ENCODE measurements at regions not wholly inside any gene's neighbourhood (a gene's known extent, or its start where the extent isn't known, plus 50 kb on each side); places are given as distances from the start of the nearest gene placed in this dataset.
A peak's percentile ranks its signal among the peaks of the same experiment; 100 is the strongest.
"Not testable (repeated sequence)": the region's sequence is repeated elsewhere in the genome, so short reads cannot be mapped to it uniquely, and the experiment has no call there.

- intact Hi-C loops (cut with DNase I; ENCODE audit: low total_unique reads); H3K9me3 ChIP-seq; H3K27me3 ChIP-seq; in situ Hi-C loops (cut with MboI; ENCODE audit: low pct_ligation_motif_present in 1 of 4, low pct_unique_long_range_greater_than_20kb in 1 of 4, low sequenced_read_pairs in 3 of 4); DNase-seq; H3K36me3 ChIP-seq; H3K4me1 ChIP-seq; H3K4me3 ChIP-seq: not testable (repeated sequence)
- 55% methylated on average over 3 of the region's 6 CpGs; no CpG with 5 or more reads in 1 of the 2 donors for WGBS, 2 donors (ENCODE audit: low coverage in 1 of 2)
- peak overlapping the region in 2 of 4 donors; percentile 53 to 63 for H3K27ac ChIP-seq
Observed at GRCh38 chr2:87499860-87500259, 248.0 kb upstream of the PLGLB2 start.

GRCh38 chr2:87500421-87500820, 247.5 kb upstream of the PLGLB2 start:
- H3K4me1 ChIP-seq; H3K36me3 ChIP-seq; DNase-seq; H3K4me3 ChIP-seq; intact Hi-C loops (cut with DNase I; ENCODE audit: low total_unique reads); in situ Hi-C loops (cut with MboI; ENCODE audit: low pct_ligation_motif_present in 1 of 4, low pct_unique_long_range_greater_than_20kb in 1 of 4, low sequenced_read_pairs in 3 of 4); H3K27me3 ChIP-seq; H3K9me3 ChIP-seq: not testable (repeated sequence)
- peak overlapping the region; percentile 12 to 63 (median 46) for H3K27ac ChIP-seq

- H3K27me3 ChIP-seq; in situ Hi-C loops (cut with MboI; ENCODE audit: low pct_ligation_motif_present in 1 of 4, low pct_unique_long_range_greater_than_20kb in 1 of 4, low sequenced_read_pairs in 3 of 4); intact Hi-C loops (cut with DNase I; ENCODE audit: low total_unique reads); H3K36me3 ChIP-seq; H3K4me1 ChIP-seq; H3K9me3 ChIP-seq; DNase-seq; H3K4me3 ChIP-seq: not testable (repeated sequence)
- WGBS, 2 donors (ENCODE audit: low coverage in 1 of 2), result 92% methylated on average over 8 of the region's 11 CpGs; no CpG with 5 or more reads in 1 of the 2 donors
- peak overlapping the region in 3 of 4 donors; percentile 12 to 53 (median 39) for H3K27ac ChIP-seq
Observed at GRCh38 chr2:87500951-87501350, 246.9 kb upstream of the PLGLB2 start.

GRCh38 chr2:87502948-87503347, 244.9 kb upstream of the PLGLB2 start:
- in situ Hi-C loops (cut with MboI; ENCODE audit: low pct_ligation_motif_present in 1 of 4, low pct_unique_long_range_greater_than_20kb in 1 of 4, low sequenced_read_pairs in 3 of 4); H3K27ac ChIP-seq; H3K4me3 ChIP-seq; DNase-seq; H3K9me3 ChIP-seq; H3K27me3 ChIP-seq; H3K36me3 ChIP-seq; intact Hi-C loops (cut with DNase I; ENCODE audit: low total_unique reads); H3K4me1 ChIP-seq: not testable (repeated sequence)
- WGBS, 2 donors (ENCODE audit: low coverage in 1 of 2), result 60% methylated on average over 3 of the region's 5 CpGs; no CpG with 5 or more reads in 1 of the 2 donors

- H3K27ac ChIP-seq; intact Hi-C loops (cut with DNase I; ENCODE audit: low total_unique reads); DNase-seq; H3K36me3 ChIP-seq; H3K4me3 ChIP-seq; H3K4me1 ChIP-seq; H3K9me3 ChIP-seq; H3K27me3 ChIP-seq; in situ Hi-C loops (cut with MboI; ENCODE audit: low pct_ligation_motif_present in 1 of 4, low pct_unique_long_range_greater_than_20kb in 1 of 4, low sequenced_read_pairs in 3 of 4): not testable (repeated sequence)
- WGBS, 2 donors (ENCODE audit: low coverage in 1 of 2), result no CpG with 5 or more reads among the region's 3 CpGs
Observed at GRCh38 chr2:87505239-87505638, 242.6 kb upstream of the PLGLB2 start.

GRCh38 chr2:87505909-87506308, 242.0 kb upstream of the PLGLB2 start:
- H3K9me3 ChIP-seq; H3K4me3 ChIP-seq; H3K27me3 ChIP-seq; H3K27ac ChIP-seq; H3K36me3 ChIP-seq; H3K4me1 ChIP-seq; in situ Hi-C loops (cut with MboI; ENCODE audit: low pct_ligation_motif_present in 1 of 4, low pct_unique_long_range_greater_than_20kb in 1 of 4, low sequenced_read_pairs in 3 of 4); DNase-seq; intact Hi-C loops (cut with DNase I; ENCODE audit: low total_unique reads): not testable (repeated sequence)
- WGBS, 2 donors (ENCODE audit: low coverage in 1 of 2), result no CpG with 5 or more reads among the region's 3 CpGs

GRCh38 chr2:87507378-87508348, 240.2 kb upstream of the PLGLB2 start:
- H3K36me3 ChIP-seq; H3K4me1 ChIP-seq; DNase-seq; H3K27me3 ChIP-seq; in situ Hi-C loops (cut with MboI; ENCODE audit: low pct_ligation_motif_present in 1 of 4, low pct_unique_long_range_greater_than_20kb in 1 of 4, low sequenced_read_pairs in 3 of 4); H3K4me3 ChIP-seq; intact Hi-C loops (cut with DNase I; ENCODE audit: low total_unique reads); H3K9me3 ChIP-seq: not testable (repeated sequence)
- WGBS, 2 donors (ENCODE audit: low coverage in 1 of 2), result 38 to 55% methylated on average over 2 to 9 of the region's 13 CpGs
- H3K27ac ChIP-seq, result peak overlapping the region; percentile 20 to 48 (median 40)

- 67 to 73% methylated on average over 3 to 5 of the region's 8 CpGs for WGBS, 2 donors (ENCODE audit: low coverage in 1 of 2)
- in situ Hi-C loops (cut with MboI; ENCODE audit: low pct_ligation_motif_present in 1 of 4, low pct_unique_long_range_greater_than_20kb in 1 of 4, low sequenced_read_pairs in 3 of 4); H3K9me3 ChIP-seq: not testable (repeated sequence)
Observed at GRCh38 chr2:87511195-87511778, 236.6 kb upstream of the PLGLB2 start.

GRCh38 chr2:87512864-87513530, 234.9 kb upstream of the PLGLB2 start:
- H3K9me3 ChIP-seq; H3K36me3 ChIP-seq; H3K4me1 ChIP-seq; H3K27me3 ChIP-seq; H3K4me3 ChIP-seq; H3K27ac ChIP-seq; intact Hi-C loops (cut with DNase I; ENCODE audit: low total_unique reads); DNase-seq; in situ Hi-C loops (cut with MboI; ENCODE audit: low pct_ligation_motif_present in 1 of 4, low pct_unique_long_range_greater_than_20kb in 1 of 4, low sequenced_read_pairs in 3 of 4): not testable (repeated sequence)
- WGBS, 2 donors (ENCODE audit: low coverage in 1 of 2), result 36% methylated on average over 3 of the region's 6 CpGs; no CpG with 5 or more reads in 1 of the 2 donors

More at GRCh38 chr2:87511195-87511778, 236.6 kb upstream of the PLGLB2 start:
- H3K27ac ChIP-seq; H3K4me1 ChIP-seq; DNase-seq; H3K36me3 ChIP-seq; H3K4me3 ChIP-seq; intact Hi-C loops (cut with DNase I; ENCODE audit: low total_unique reads); H3K27me3 ChIP-seq: not testable (repeated sequence)

- H3K4me1 ChIP-seq; DNase-seq; intact Hi-C loops (cut with DNase I; ENCODE audit: low total_unique reads); H3K9me3 ChIP-seq; H3K27ac ChIP-seq; in situ Hi-C loops (cut with MboI; ENCODE audit: low pct_ligation_motif_present in 1 of 4, low pct_unique_long_range_greater_than_20kb in 1 of 4, low sequenced_read_pairs in 3 of 4); H3K4me3 ChIP-seq; H3K27me3 ChIP-seq; H3K36me3 ChIP-seq: not testable (repeated sequence)
- 64% methylated on average over 4 of the region's 5 CpGs; no CpG with 5 or more reads in 1 of the 2 donors for WGBS, 2 donors (ENCODE audit: low coverage in 1 of 2)
Observed at GRCh38 chr2:87514034-87514433, 233.9 kb upstream of the PLGLB2 start.
